ENCODE measurements at regions not wholly inside any gene's neighbourhood (a gene's known extent, or its start where the extent isn't known, plus 50 kb on each side); places are given as distances from the start of the nearest gene placed in this dataset.

GRCh38 chr14:40139657-40140056, 707.4 kb upstream of the FBXO33 start:
- TF ChIP-seq, protein P1, sequence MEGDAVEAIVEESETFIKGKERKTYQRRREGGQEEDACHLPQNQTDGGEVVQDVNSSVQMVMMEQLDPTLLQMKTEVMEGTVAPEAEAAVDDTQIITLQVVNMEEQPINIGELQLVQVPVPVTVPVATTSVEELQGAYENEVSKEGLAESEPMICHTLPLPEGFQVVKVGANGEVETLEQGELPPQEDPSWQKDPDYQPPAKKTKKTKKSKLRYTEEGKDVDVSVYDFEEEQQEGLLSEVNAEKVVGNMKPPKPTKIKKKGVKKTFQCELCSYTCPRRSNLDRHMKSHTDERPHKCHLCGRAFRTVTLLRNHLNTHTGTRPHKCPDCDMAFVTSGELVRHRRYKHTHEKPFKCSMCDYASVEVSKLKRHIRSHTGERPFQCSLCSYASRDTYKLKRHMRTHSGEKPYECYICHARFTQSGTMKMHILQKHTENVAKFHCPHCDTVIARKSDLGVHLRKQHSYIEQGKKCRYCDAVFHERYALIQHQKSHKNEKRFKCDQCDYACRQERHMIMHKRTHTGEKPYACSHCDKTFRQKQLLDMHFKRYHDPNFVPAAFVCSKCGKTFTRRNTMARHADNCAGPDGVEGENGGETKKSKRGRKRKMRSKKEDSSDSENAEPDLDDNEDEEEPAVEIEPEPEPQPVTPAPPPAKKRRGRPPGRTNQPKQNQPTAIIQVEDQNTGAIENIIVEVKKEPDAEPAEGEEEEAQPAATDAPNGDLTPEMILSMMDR (conservative IDR thresholded peaks at IDR 0.05; ENCODE audit: low read depth in 2 of 2) = no peak
- TF ChIP-seq POLR2AphosphoS5 (IDR thresholded peaks at IDR 0.05; ENCODE audit: low read depth) (no peak), ETS1 (IDR thresholded peaks at IDR 0.05) (no peak), EZH2phosphoT487 (IDR thresholded peaks at IDR 0.05; ENCODE audit: unreplicated experiment) (no peak), EZH2 (IDR thresholded peaks at IDR 0.05; ENCODE audit: low read depth, unreplicated experiment) (no peak), STAT1 (IDR thresholded peaks at IDR 0.05; ENCODE audit: unreplicated experiment) (no peak), REST (IDR thresholded peaks at IDR 0.05; ENCODE audit: unreplicated experiment) (no peak), CREB1 (CRISPR knock-in tag; IDR thresholded peaks at IDR 0.05; ENCODE audit: low read depth) (no peak)
- TF ChIP-seq, protein P2, sequence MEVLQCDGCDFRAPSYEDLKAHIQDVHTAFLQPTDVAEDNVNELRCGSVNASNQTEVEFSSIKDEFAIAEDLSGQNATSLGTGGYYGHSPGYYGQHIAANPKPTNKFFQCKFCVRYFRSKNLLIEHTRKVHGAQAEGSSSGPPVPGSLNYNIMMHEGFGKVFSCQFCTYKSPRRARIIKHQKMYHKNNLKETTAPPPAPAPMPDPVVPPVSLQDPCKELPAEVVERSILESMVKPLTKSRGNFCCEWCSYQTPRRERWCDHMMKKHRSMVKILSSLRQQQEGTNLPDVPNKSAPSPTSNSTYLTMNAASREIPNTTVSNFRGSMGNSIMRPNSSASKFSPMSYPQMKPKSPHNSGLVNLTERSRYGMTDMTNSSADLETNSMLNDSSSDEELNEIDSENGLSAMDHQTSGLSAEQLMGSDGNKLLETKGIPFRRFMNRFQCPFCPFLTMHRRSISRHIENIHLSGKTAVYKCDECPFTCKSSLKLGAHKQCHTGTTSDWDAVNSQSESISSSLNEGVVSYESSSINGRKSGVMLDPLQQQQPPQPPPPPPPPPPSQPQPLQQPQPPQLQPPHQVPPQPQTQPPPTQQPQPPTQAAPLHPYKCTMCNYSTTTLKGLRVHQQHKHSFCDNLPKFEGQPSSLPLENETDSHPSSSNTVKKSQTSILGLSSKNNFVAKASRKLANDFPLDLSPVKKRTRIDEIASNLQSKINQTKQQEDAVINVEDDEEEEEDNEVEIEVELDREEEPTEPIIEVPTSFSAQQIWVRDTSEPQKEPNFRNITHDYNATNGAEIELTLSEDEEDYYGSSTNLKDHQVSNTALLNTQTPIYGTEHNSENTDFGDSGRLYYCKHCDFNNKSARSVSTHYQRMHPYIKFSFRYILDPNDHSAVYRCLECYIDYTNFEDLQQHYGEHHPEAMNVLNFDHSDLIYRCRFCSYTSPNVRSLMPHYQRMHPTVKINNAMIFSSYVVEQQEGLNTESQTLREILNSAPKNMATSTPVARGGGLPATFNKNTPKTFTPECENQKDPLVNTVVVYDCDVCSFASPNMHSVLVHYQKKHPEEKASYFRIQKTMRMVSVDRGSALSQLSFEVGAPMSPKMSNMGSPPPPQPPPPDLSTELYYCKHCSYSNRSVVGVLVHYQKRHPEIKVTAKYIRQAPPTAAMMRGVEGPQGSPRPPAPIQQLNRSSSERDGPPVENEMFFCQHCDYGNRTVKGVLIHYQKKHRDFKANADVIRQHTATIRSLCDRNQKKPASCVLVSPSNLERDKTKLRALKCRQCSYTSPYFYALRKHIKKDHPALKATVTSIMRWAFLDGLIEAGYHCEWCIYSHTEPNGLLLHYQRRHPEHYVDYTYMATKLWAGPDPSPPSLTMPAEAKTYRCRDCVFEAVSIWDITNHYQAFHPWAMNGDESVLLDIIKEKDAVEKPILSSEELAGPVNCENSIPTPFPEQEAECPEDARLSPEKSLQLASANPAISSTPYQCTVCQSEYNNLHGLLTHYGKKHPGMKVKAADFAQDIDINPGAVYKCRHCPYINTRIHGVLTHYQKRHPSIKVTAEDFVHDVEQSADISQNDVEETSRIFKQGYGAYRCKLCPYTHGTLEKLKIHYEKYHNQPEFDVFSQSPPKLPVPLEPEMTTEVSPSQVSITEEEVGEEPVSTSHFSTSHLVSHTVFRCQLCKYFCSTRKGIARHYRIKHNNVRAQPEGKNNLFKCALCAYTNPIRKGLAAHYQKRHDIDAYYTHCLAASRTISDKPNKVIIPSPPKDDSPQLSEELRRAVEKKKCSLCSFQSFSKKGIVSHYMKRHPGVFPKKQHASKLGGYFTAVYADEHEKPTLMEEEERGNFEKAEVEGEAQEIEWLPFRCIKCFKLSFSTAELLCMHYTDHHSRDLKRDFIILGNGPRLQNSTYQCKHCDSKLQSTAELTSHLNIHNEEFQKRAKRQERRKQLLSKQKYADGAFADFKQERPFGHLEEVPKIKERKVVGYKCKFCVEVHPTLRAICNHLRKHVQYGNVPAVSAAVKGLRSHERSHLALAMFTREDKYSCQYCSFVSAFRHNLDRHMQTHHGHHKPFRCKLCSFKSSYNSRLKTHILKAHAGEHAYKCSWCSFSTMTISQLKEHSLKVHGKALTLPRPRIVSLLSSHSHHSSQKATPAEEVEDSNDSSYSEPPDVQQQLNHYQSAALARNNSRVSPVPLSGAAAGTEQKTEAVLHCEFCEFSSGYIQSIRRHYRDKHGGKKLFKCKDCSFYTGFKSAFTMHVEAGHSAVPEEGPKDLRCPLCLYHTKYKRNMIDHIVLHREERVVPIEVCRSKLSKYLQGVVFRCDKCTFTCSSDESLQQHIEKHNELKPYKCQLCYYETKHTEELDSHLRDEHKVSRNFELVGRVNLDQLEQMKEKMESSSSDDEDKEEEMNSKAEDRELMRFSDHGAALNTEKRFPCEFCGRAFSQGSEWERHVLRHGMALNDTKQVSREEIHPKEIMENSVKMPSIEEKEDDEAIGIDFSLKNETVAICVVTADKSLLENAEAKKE (CRISPR knock-in tag; IDR thresholded peaks at IDR 0.05) = no peak

All from GM23338 (cell line).